Sigmoid colon (tissue), 4 donors: ENCODE measurements at regions not wholly inside any gene's neighbourhood (a gene's known extent, or its start where the extent isn't known, plus 50 kb on each side); places are given as distances from the start of the nearest gene placed in this dataset.
"Not testable (repeated sequence)": the region's sequence is repeated elsewhere in the genome, so short reads cannot be mapped to it uniquely, and the experiment has no call there.

ENCODE experiments used
- EP300 ChIP-seq, 4 donors: sonication (generic); formaldehyde crosslinking; IDR thresholded peaks; one replicate each; pipeline ENCODE4 v1.6.1; 2017; ENCODE audit warnings: antibody characterized with exemption in 4 of 4
- POLR2A ChIP-seq, 2 donors: fragments of 450-650 bp; IDR thresholded peaks; one replicate each; pipeline ENCODE4 v1.6.1; 2016; ENCODE audit warnings: antibody characterized with exemption in 2 of 2, mild to moderate bottlenecking in 2 of 2, moderate library complexity in 2 of 2
- POLR2AphosphoS5 ChIP-seq, 4 donors: sonication (generic); formaldehyde crosslinking; IDR thresholded peaks; one replicate each; pipeline ENCODE4 v1.6.1; 2017; ENCODE audit warnings: antibody characterized with exemption in 4 of 4
- TF ChIP-seq, protein P1 (sequence below), 4 experiments: fragments of 450-650 bp in 3 of 4; fragments of 200-600 bp in 1 of 4; IDR thresholded peaks; one replicate each; pipeline ENCODE4 v1.5.1; 2016 to 2019; ENCODE audit warnings: antibody characterized with exemption in 4 of 4, mild to moderate bottlenecking in 3 of 4, moderate library complexity in 2 of 4

DNA sequence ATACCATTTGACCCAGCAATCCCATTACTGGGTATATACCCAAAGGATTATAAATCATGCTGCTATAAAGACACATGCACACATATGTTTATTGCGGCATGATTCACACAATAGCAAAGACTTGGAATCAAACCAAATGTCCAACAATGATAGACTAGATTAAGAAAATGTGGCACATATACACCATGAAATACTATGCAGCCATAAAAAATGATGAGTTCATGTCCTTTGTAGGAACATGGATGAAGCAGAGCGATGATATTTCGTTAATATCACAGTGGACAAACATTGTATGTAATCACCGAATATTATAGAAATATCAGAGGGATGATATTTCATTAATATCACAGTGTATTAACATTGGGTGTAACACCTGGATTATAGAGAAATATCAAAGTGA is 64.9 kb upstream of the CNIH3 start:
- not testable (repeated sequence) for TF ChIP-seq POLR2AphosphoS5, EP300, POLR2A (IDR thresholded peaks at IDR 0.05)
- TF ChIP-seq, protein P1, sequence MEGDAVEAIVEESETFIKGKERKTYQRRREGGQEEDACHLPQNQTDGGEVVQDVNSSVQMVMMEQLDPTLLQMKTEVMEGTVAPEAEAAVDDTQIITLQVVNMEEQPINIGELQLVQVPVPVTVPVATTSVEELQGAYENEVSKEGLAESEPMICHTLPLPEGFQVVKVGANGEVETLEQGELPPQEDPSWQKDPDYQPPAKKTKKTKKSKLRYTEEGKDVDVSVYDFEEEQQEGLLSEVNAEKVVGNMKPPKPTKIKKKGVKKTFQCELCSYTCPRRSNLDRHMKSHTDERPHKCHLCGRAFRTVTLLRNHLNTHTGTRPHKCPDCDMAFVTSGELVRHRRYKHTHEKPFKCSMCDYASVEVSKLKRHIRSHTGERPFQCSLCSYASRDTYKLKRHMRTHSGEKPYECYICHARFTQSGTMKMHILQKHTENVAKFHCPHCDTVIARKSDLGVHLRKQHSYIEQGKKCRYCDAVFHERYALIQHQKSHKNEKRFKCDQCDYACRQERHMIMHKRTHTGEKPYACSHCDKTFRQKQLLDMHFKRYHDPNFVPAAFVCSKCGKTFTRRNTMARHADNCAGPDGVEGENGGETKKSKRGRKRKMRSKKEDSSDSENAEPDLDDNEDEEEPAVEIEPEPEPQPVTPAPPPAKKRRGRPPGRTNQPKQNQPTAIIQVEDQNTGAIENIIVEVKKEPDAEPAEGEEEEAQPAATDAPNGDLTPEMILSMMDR (IDR thresholded peaks at IDR 0.05), result not testable (repeated sequence)
